SIG-M5 (cell line): ENCODE measurements at regions not wholly inside any gene's neighbourhood (a gene's known extent, or its start where the extent isn't known, plus 50 kb on each side); places are given as distances from the start of the nearest gene placed in this dataset.
"Not testable (repeated sequence)": the region's sequence is repeated elsewhere in the genome, so short reads cannot be mapped to it uniquely, and the experiment has no call there.

Source experiments
- DNase-seq: peaks from one replicate; lab custom pipeline; 2025; lab: John Stamatoyannopoulos, UW

- DNase-seq = peak; percentile 79
These were observed 386.8 kb upstream of the CHD1 start for GRCh38 chr5:99315413-99316183.

DNA sequence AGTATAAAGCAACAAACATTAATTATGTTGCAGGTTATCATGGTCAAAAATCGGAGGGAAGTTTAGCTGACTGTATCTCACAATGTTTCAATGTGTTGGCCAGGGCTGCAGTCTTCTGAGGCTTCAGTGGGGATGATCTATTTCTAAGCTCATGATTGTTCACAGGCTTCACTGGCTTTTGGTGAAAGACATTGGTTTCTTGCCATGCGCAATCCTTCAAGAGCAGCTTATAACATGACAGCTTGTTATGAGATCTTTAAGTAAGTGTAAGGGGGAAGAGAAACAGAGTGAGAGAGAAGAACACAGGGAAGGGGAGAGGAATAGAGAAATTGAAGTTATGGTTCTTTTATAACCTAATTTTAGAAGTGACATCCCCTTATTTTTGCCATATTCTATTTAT, 385.9 kb upstream of the CHD1 start:
- DNase-seq = peak; percentile 42

GRCh38 chr5:99308131-99308530, 379.3 kb upstream of the CHD1 start:
- DNase-seq = peak; percentile 16

- no peak for DNase-seq
These were observed 376.3 kb upstream of the CHD1 start for GRCh38 chr5:99305045-99305580.

DNA sequence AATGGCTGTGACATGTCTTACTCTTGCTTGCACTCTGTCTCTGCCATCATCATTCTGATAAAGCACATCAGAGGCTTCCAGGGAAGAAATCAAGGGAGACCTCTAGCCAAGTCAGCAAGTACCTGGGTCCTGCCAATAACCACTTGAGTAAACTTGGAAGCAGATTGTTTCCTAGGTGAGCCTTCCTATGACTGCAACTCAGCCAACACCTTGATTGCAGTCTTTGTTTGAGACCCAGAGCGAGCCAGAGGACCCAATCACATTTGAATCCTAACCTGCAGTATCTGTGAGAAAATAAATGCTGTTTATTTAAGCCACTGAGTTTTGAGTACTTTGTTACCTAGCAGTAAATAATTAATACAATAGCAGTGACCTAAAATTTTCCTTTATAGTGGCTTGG, 356.8 kb upstream of the CHD1 start:
- no peak for DNase-seq

DNA sequence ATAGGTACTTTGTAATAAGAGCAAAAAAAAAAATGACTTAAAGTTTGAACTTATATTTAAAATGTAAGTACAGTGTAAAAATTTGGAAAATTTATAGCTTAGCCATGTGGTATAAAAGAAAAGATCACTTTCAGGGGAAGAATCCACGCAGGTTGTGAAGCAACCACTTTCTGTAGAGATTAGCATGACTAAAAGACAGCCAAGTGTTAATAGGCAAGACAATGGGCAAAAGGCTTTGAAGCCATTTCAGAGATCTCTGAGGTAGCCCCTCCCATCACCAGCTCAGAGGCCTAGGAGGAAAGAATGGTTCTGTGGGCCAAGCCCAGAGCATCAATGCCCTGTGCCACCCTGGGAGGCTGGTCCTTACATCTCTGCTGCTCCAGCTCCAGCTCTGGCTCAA, 346.3 kb upstream of the CHD1 start:
- no peak for DNase-seq

- DNase-seq = no peak
These were observed 343.8 kb upstream of the CHD1 start for GRCh38 chr5:99272576-99272975.

- DNase-seq = no peak
These were observed 330.0 kb upstream of the CHD1 start for GRCh38 chr5:99258819-99259218.

- DNase-seq = no peak
These were observed 319.3 kb upstream of the CHD1 start for GRCh38 chr5:99248066-99248465.

GRCh38 chr5:99247346-99247745, 318.5 kb upstream of the CHD1 start:
- no peak for DNase-seq

- DNase-seq = no peak
These were observed 314.3 kb upstream of the CHD1 start for GRCh38 chr5:99243111-99243510.

GRCh38 chr5:99239826-99240360, 311.1 kb upstream of the CHD1 start:
- DNase-seq = no peak

DNA sequence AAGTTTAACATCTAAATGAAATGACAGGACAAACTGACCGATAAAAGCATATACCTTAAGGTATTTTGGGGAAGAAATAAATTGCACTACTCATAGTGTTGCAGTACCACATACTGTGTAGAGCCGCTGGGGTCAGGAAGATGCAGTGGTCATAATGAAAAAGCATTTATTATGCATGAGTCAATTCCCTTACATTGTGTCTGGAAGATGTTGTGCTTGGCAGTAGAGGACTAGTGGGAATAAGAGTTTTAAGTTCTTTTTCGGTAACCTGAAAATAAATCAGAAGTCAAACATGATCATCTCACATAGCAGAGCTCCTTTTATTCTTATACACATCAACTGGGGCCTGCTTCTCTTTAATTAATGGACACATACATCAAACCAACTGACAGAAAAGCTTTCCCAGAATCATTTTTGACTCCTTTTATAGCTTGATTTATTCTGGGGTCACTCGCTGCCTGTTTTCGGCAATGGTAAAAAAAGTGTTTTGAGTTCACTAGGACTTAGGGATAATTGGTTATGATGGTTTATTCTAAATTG, 262.5 kb upstream of the CHD1 start:
- DNase-seq = no peak

DNA sequence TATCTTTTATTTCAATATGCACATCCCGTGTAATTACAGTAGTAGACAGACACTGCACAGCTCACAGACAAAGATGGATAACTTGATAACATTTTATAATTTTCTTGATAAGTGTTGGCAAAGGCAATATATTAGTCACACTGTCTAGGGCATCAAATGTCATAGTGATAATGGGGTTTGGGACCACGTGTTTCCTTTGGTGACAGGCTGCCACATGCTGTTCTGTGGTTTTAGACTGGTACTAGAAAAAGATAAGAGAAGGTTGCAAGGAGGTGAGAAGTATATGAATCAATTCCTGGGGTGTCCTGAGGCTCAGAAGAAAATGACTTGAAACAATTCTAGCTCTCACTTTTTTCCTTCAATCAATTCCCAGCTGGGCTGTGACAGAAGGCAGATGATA, 258.8 kb upstream of the CHD1 start:
- DNase-seq = no peak

DNA sequence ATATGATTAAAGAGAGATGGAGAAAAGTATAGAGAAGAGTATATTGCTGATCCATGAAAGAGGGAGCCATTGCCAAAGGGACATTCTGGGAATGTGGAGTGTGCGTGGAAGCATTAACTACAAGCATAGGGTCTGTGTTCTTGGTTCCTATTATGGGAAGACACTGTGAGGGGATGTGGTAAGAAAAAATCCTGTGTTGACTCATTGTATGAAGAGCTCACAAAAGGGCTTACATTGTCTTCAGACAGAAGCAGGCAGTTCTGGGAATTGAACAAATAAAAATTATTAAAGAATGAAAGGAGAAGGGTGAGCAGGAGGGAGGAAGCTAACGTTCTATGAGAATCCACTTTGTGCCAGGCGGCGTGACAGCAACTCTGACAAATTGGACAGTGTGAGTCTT, 250.4 kb upstream of the CHD1 start:
- no peak for DNase-seq

- DNase-seq = no peak
These were observed 249.0 kb upstream of the CHD1 start for GRCh38 chr5:99177796-99178195.

DNA sequence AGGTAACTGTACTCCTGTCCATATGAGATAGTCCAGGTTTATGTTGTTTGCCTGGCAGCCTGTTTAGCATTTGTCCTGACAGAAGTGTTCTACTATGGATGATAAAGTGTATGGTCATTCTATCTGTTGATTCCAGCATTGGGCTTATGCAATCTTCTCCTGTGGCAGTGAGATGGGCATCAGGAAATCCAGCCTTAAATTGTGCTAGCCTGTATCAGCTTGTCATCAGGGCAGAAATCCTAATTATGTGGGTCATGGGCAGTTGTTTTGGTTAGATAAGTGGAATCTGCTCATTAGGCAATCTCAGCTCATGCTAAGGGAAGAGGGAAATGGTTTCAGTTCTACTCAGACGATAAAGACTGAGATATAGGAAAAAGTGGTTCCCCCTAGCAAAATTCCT, 247.4 kb upstream of the CHD1 start:
- DNase-seq = no peak

GRCh38 chr5:99169309-99169708, 240.5 kb upstream of the CHD1 start:
- no peak for DNase-seq

DNA sequence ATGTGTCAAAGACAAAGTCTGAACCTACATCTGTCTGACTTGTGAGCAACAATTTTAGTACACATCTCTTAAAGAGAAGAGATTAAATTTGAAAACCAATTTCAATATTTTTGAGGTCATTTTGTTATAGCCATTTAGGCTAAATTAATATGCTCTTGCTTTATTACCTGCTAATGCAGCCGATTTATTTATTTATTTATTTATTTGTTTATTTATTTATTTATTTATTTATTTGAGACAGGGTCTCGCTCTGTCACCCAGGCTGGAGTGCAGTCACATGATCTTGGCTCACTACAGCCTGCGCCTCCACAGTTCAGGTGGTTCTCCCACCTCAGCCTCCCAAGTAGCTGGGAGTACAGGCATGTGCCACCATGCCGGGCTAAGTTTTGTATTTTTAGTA, 232.7 kb upstream of the CHD1 start:
- DNase-seq = not testable (repeated sequence)

- no peak for DNase-seq
These were observed 227.9 kb upstream of the CHD1 start for GRCh38 chr5:99156688-99157087.

DNA sequence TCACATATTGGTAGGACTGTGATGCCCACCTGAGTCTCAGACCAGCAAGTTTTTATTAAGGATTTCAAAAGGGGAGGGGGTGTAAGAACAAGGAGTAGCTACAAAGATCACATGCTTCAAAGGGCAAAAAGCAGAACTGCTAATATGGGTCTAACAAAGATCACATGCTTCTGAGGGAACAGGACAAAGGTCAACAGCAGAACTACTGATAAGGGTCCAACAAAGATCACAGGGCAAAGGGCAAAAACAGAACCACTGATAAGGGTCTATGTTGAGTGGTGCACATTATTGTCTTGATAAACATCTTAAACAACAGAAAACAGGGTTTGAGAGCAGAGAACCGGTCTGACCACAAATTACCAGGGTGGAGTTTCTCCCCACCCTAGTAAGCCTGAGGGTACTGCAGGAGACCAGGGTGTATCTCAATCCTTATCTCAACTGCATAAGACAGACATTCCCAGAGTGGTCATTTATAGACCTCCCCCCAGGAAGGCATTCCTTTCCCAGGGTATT, 214.5 kb upstream of the CHD1 start:
- DNase-seq = not testable (repeated sequence)

DNA sequence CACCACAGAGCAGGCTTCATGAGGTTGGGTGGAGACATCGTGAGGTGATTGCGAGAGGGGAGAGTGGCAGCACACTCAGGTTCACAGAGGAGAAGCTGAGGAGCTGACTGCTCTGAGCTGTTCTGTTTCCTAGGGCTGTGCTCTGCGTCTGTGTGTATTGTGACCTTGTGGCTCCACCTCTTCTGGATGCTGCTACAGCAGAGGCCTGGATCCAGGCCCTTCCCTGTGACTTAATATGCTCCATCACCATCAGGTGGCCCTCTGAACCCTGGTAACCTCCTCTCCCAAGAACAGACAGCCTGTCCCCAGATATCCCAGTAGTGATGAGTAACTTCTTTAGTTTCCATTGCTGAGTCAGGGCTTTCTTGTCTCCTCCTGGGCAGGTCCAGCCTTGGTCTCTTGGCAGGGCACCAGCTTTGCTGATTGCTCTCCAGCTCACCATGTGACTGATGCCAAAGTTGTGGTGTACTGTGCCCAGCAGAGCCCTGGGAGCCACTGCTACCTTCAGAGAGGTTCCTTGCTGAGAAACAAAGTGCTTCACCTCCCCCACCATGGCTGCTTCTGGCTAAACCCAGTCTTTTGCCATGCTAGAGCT, 212.8 kb upstream of the CHD1 start:
- DNase-seq = no peak

GRCh38 chr5:99138911-99139310, 210.1 kb upstream of the CHD1 start:
- no peak for DNase-seq
